HG02610 (cell line): ENCODE measurements at regions not wholly inside any gene's neighbourhood (a gene's known extent, or its start where the extent isn't known, plus 50 kb on each side); places are given as distances from the start of the nearest gene placed in this dataset.
A peak's percentile ranks its signal among the peaks of the same experiment; 100 is the strongest.
"Not testable (repeated sequence)": the region's sequence is repeated elsewhere in the genome, so short reads cannot be mapped to it uniquely, and the experiment has no call there.

Experiments used
- ATAC-seq: cut with Tn5 transposase; IDR thresholded peaks from one replicate; pipeline ENCODE4 v1.9.1; 2021; ENCODE audit warnings: mild to moderate bottlenecking, moderate library complexity; ENCODE audit not compliant: unreplicated experiment

DNA sequence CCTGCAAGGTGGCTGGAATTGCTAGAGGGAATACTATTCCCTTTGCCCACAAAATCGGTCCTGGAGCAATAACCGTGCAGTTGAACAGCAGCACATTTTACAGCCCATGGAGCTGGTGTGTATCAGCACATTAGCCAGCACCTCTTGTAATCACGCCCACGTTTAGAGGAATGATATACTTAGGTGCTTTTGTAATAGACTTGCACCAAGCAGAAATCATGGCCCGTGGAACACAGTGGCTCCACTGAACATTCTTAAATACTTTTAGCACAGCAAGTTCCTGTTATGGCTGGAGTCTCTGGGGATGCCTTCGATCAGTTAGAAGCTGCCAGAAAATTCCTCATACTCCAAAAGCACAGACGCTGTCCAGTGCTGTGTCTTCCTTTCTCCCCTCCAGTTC is 218.1 kb upstream of the FAM78B start:
- no peak for ATAC-seq

- no peak for ATAC-seq
Measured at GRCh38 chr1:166390366-166391033, 223.7 kb upstream of the FAM78B start.

- ATAC-seq, result no peak
Measured at GRCh38 chr1:166391279-166392066, 224.7 kb upstream of the FAM78B start.

GRCh38 chr1:166395729-166396128 is 228.9 kb upstream of the FAM78B start:
- ATAC-seq, result no peak

DNA sequence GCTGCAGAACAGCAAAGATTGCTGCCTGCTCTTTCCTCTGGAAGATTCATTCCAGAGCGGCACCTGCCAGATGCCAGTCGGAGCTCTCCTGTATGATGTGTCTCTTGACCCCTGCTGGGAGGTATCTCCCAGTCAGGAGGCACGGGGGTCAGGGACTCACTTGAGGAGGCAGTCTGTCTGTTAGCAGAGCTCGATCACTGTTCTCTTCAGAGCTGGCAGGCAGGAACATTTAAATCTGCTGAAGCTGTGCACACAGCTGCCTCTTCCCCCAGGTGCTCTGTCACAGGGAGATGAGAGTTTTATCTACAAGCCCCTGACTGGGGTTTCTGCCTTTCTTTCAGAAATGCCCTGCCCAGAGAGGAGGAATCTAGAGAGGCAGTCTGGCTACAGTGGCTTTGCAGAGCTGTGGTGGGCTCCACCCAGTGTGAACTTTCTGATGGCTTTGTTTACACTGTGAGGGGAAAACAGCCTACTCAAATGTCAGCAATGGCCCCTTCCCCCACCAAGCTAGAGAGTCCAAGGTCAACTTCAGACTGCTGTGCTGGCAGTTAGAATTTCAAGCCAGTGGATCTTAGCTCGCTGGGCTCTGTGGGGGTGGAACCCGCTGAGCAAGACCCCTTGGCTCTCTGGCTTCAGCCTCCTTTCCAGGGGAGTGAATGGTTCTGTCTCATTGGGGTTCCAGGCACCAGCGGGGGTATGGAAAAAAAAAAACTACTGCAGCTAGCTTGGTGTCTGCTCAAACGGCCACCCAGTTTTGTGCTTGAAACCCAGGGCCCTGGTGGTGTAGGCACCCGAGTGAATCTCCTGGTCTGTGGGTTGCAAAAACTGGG is 242.7 kb upstream of the FAM78B start:
- ATAC-seq, result not testable (repeated sequence)

GRCh38 chr1:166410083-166410385 is 243.2 kb upstream of the FAM78B start:
- no peak for ATAC-seq

GRCh38 chr1:166416831-166417230 is 250.0 kb upstream of the FAM78B start:
- ATAC-seq, result not testable (repeated sequence)

GRCh38 chr1:166418344-166418933 is 251.6 kb upstream of the FAM78B start:
- ATAC-seq, result no peak

- not testable (repeated sequence) for ATAC-seq
Measured at GRCh38 chr1:166422586-166422985, 255.8 kb upstream of the FAM78B start.

GRCh38 chr1:166432655-166433054 is 265.9 kb upstream of the FAM78B start:
- ATAC-seq, result no peak

DNA sequence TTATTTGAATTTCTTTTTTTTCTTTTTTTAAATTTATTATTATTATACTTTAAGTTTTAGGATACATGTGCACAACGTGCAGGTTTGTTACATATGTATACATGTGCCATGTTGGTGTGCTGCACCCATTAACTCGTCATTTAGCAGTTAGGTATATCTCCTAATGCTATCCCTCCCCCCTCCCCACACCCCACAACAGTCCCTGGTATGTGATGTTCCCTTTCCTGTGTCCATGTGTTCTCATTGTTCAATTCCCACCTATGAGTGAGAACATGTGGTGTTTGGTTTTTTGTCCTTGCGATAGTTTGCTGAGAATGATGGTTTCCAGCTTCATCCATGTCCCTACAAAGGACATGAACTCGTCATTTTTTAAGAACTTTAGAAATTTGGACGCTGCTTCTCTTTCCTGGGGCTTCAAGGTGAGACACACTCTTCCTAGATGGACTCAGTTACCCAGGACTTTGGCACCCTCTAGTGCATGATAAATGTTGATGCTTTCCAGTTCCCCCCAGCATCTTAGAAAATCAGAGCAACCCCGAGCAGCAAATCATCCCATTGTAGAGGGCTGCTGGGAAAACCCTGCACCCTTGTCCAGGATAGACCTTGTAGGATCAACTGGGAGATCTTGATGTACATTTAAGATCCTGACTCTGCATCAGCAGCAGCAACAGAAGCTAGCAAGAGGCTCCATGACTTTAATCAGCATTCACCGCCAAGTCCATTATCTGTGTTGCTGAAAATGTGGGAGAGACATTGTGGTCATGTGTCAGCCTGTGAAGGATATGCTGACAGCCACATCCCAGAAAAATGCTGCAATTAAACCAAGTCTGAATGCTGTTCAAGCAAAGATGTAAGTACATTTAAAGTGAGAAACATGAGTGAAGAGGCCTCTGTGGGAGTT is 266.9 kb upstream of the FAM78B start:
- ATAC-seq, result peak; percentile 63

GRCh38 chr1:166457700-166458099 is 290.9 kb upstream of the FAM78B start:
- no peak for ATAC-seq

GRCh38 chr1:166464333-166464732 is 297.5 kb upstream of the FAM78B start:
- ATAC-seq, result no peak

DNA sequence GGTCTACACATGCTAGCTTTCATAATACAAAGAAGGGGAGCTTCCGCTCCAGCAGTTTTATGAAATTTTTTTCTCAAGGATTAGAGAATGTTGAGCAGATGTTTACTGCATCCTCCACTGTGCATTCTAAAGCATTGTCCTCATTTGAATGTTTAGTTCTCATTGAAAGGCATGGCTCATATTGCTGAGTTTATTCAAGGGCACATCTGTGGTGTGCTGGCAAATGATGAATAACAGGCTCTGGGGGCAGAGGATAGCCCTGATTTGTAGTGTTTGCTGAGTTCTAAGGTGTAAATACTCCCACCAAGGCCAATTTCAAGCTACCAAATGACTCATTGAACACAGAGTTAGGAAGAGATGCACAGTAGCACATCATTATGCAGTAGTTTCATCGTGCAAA is 303.2 kb upstream of the FAM78B start:
- no peak for ATAC-seq

- no peak for ATAC-seq
Measured at GRCh38 chr1:166470441-166470840, 303.6 kb upstream of the FAM78B start.

DNA sequence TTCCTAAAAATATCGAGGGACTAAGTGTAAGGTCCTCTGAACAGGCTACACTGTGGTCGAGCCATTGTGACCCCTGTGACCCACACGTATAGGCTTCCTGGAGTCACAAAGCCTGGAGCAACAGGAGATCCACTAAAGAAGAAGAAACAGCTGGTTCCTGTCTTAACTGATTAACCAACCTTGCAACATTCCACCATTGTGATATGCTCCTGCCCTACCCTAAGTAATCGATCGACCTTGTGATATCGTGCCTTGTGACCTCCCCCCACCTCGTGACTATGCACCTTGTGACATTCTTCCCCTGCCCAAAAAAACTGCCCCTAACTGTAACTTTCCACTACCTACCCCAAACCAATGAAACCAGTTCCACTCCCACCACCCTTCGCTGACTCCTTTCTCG is 304.6 kb upstream of the FAM78B start:
- ATAC-seq, result no peak

DNA sequence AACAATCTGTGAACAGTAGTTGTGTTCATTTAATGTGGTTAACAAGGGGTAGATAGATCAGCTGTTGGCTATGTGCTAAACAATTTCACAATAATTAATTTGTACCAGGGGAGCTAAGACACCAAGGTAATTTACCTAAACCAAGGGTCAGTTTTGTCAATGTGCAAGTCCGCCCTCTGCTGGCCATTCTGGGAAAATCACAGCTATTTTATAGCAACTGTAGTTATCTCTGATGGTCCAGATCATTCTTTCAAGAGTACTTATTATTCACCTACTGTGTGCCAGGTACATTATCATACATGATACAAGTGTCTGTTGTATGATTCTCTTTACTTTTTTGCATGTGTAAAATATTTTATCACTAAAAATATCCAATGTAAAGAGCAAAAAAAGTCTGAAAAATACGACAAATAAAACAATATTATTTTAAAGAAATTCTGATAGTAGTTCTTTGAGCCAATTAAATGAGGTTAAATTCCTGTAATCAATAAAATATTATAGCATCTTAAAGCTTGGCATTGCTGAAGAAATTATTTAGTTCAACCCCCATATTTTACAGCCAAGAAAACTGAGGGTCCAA is 312.3 kb upstream of the FAM78B start:
- peak; percentile 70 for ATAC-seq

DNA sequence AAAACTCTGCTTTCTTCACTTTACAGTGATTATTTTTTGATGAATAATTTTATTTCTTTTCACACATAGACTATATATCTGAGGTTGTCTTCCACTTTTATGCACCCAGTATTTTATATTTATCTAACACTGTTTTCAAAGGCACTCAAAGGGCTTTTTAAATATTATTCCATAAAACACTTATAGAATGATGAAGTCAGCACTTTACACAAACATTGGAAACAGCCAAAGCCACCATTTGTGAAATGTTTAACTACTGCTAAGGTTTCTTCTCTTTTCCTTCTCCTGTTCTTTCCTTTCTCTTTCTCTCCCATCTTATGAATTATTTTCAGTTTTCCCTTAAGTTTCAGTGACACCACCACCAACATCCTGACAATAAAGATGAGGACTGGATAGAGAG is 317.7 kb upstream of the FAM78B start:
- no peak for ATAC-seq

DNA sequence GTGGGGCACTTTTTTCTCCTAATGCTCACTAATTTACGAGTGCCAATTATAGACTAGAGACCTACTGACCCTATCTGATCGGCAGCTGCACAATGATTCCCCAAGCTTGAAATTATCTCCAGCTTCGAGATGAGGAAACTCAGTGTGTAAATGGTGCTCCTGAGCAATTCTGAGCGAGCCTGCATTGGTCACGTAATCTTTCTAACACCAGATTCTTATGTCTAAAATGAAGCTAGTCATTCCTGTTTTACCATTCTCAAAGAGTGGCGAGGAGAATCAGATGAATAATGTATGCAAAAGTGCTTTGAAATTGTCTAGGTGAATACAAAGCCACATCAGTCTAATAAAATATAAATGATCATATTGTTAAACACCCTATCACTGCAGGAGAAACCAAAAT is 318.1 kb upstream of the FAM78B start:
- ATAC-seq, result no peak

- no peak for ATAC-seq
Measured at GRCh38 chr1:166485620-166486019, 318.8 kb upstream of the FAM78B start.
